Mesendoderm (in vitro differentiated cells): ENCODE measurements at regions not wholly inside any gene's neighbourhood (a gene's known extent, or its start where the extent isn't known, plus 50 kb on each side); places are given as distances from the start of the nearest gene placed in this dataset.

Source experiments
- DNase-seq: peaks from one replicate; pipeline ENCODE4 v3.0.0; 2013
- H2AK5ac ChIP-seq: 2 replicates; pipeline ENCODE4 v1.6.1; 2013; ENCODE audit warnings: low read length, inconsistent platforms
- H2BK120ac ChIP-seq: 2 replicates; pipeline ENCODE4 v1.6.1; 2013; ENCODE audit warnings: low read depth, mild to moderate bottlenecking, low read length, moderate library complexity, mixed read lengths
- H2BK15ac ChIP-seq: replicated peaks from 2 replicates; pipeline ENCODE4 v1.6.1; 2013; ENCODE audit warnings: low read depth, mild to moderate bottlenecking, moderate library complexity
- H2BK5ac ChIP-seq: 2 replicates; pipeline ENCODE4 v1.6.1; 2013; ENCODE audit warnings: low read length, inconsistent platforms
- H3K18ac ChIP-seq: 2 replicates; pipeline ENCODE4 v1.6.1; 2013; ENCODE audit warnings: mild to moderate bottlenecking, low read length, mixed read lengths
- H3K23ac ChIP-seq: one replicate; pipeline ENCODE4 v1.6.1; 2013; ENCODE audit warnings: low read length
- H3K27ac ChIP-seq: 2 replicates; pipeline ENCODE4 v1.5.1; 2013; ENCODE audit warnings: low read depth, mild to moderate bottlenecking, inconsistent platforms, low read length, moderate library complexity
- H3K27me3 ChIP-seq: 2 replicates; pipeline ENCODE4 v1.6.1; 2013; ENCODE audit warnings: low read length, control low read depth, mild to moderate bottlenecking, inconsistent platforms; ENCODE audit not compliant: insufficient read depth, poor library complexity
- H3K36me3 ChIP-seq: 2 replicates; pipeline ENCODE4 v1.6.1; 2013; ENCODE audit warnings: low read length, inconsistent platforms; ENCODE audit not compliant: control insufficient read depth, insufficient read depth
- H3K4ac ChIP-seq: one replicate; pipeline ENCODE4 v1.6.1; 2013; ENCODE audit warnings: low read depth, mild to moderate bottlenecking, low read length, moderate library complexity
- H3K4me1 ChIP-seq: 2 replicates; pipeline ENCODE4 v1.6.1; 2013; ENCODE audit warnings: low read depth, low read length, inconsistent platforms; ENCODE audit not compliant: control insufficient read depth
- H3K4me2 ChIP-seq: 2 replicates; pipeline ENCODE4 v1.6.1; 2013; ENCODE audit warnings: low read length
- H3K4me3 ChIP-seq: 2 replicates; pipeline ENCODE4 v1.5.1; 2013; ENCODE audit warnings: mild to moderate bottlenecking, low read length
- H3K56ac ChIP-seq: one replicate; pipeline ENCODE4 v1.6.1; 2013; ENCODE audit warnings: low read length
- H3K79me1 ChIP-seq: 2 replicates; pipeline ENCODE4 v1.6.1; 2013; ENCODE audit warnings: low read length, inconsistent platforms
- H3K79me2 ChIP-seq: 2 replicates; pipeline ENCODE4 v1.6.1; 2013; ENCODE audit warnings: mild to moderate bottlenecking, low read length; ENCODE audit not compliant: control insufficient read depth, insufficient read depth
- H3K9ac ChIP-seq: 2 replicates; pipeline ENCODE4 v1.6.1; 2013; ENCODE audit warnings: low read length, inconsistent platforms
- H4K5ac ChIP-seq: one replicate; pipeline ENCODE4 v1.6.1; 2013; ENCODE audit warnings: low read length
- H4K8ac ChIP-seq: one replicate; pipeline ENCODE4 v1.6.1; 2013; ENCODE audit warnings: low read depth, mild to moderate bottlenecking, control low read depth, low read length, moderate library complexity
- WGBS: extraction: QIAGEN DNeasy Blood & Tissue Kit; methylation state at CpG from one replicate; pipeline ENCODE4 v1.1.7; 2013; ENCODE audit warnings: low lambda C conversion rate, missing lambda C conversion rate; ENCODE audit not compliant: insufficient coverage; ENCODE audit errors: extremely low coverage; 5-methylcytosine and 5-hydroxymethylcytosine counted together

DNA sequence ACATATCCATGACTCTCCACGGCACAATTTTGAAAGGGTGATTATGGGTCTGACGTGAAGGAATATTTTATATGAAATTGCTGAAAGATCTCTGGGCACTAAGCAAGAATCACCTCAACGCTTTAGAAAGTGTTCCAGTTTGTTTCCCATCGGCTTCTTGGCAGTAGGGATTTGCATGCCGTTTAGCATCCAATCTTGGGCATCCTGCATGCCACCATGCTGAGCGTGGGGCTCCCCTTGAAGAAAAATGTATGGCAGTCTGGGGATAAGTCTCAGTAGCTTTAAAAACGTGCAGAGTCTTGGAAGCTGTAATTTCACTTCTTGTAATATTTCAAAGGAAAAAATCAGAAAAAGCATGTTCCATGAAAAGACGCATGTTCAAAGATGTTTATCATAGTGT is 151.7 kb downstream of the DMRT2 start:
- Histone ChIP-seq H4K5ac (no peak overlapping the region), H2BK5ac (no peak overlapping the region), H3K79me2 (no peaks in the 10 kb centered on the region), H3K4me1 (no peaks in the 10 kb centered on the region), H4K8ac (no peak overlapping the region), H2AK5ac (no peak overlapping the region), H2BK15ac (no peak overlapping the region), H3K56ac (no peak overlapping the region), H3K27me3 (no peaks in the 10 kb centered on the region), H3K4me2 (no peak overlapping the region), H3K79me1 (no peaks in the 10 kb centered on the region), H3K36me3 (no peaks in the 10 kb centered on the region), H3K18ac (no peak overlapping the region), H2BK120ac (no peak overlapping the region), H3K4ac (no peak overlapping the region), H3K4me3 (no peak overlapping the region), H3K23ac (no peak overlapping the region), H3K9ac (no peak overlapping the region), H3K27ac (no peak overlapping the region)
- no CpG with 5 or more reads among the region's 8 CpGs for WGBS
- no peak for DNase-seq

DNA sequence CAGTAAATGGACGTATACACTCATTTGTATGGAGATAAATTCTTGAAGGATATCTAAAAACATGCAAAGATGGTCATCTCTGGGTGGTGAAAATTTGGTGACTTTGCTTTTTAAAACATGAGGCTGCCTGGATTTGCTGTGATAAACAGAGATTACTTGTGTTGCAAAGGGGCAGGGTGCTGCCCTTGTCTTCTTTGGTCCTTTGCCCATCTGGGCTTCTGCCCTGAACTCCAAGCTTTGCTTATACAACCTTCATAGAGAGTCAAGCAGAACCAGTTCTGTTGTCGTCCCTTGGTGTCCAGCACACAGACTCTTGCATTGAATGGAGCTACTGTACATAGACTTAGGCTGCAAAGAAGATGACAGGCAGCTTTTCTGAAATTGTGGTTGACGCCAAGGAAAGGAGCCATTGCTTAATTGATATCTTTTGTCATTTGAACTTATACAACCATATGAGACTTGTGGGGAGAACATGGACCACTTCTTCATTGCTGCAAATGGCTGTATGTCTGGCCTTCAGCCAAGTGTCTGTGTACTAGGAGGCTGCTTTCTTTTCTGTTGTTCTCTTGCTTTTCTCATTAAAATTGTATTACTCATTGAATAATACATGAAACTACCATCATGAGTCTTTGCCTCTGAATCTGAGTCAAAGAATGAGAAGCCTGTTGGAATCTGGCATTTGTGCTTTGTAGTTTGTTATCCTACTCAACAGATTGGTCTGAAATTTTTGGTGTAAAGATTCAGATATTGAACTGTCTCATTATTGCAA is 152.5 kb downstream of the DMRT2 start:
- H4K5ac ChIP-seq = no peak overlapping the region
- H2BK5ac ChIP-seq = no peak overlapping the region
- no peak overlapping the region for H2AK5ac ChIP-seq
- H3K56ac ChIP-seq = no peak overlapping the region
- no peak overlapping the region for H3K27ac ChIP-seq
- no peak for DNase-seq
- H3K4ac ChIP-seq = no peak overlapping the region
- H3K27me3 ChIP-seq = no peaks in the 10 kb centered on the region
- H3K4me1 ChIP-seq = no peaks in the 10 kb centered on the region
- no peak overlapping the region for H2BK15ac ChIP-seq
- H4K8ac ChIP-seq = no peak overlapping the region
- H2BK120ac ChIP-seq = no peak overlapping the region
- no peak overlapping the region for H3K23ac ChIP-seq
- no peak overlapping the region for H3K18ac ChIP-seq
- H3K79me1 ChIP-seq = no peaks in the 10 kb centered on the region
- no peak overlapping the region for H3K4me3 ChIP-seq
- H3K9ac ChIP-seq = no peak overlapping the region
- H3K36me3 ChIP-seq = no peaks in the 10 kb centered on the region
- no peaks in the 10 kb centered on the region for H3K79me2 ChIP-seq
- H3K4me2 ChIP-seq = no peak overlapping the region
- 80% methylated on average over 1 of the region's 3 CpGs for WGBS

DNA sequence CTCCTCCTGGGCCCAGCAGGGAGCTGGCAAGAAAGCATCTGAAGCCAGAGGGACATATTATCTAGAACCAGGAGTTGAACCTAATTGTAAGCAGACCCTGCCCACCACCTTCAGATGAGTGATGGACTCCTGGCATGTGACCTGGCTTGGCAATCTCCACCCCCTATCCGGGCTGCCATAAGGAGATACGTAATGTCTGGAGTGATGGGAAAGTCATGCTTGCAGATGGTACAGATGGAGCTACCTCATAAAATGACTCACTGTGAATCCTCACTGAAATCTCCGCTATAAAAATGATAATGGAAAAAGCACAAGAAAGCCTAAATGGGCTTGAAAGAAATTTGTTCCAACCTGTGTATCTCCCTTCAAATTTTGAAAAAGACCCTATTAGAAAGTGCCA is 157.5 kb downstream of the DMRT2 start:
- Histone ChIP-seq H3K27me3 (no peaks in the 10 kb centered on the region), H3K79me1 (no peaks in the 10 kb centered on the region), H3K4ac (no peak overlapping the region), H3K27ac (no peak overlapping the region), H3K23ac (no peak overlapping the region), H3K79me2 (no peaks in the 10 kb centered on the region), H2BK120ac (no peak overlapping the region), H3K4me3 (no peak overlapping the region), H2AK5ac (no peak overlapping the region), H4K5ac (no peak overlapping the region), H3K4me2 (no peak overlapping the region), H3K4me1 (no peaks in the 10 kb centered on the region), H2BK15ac (no peak overlapping the region), H3K56ac (no peak overlapping the region), H3K36me3 (no peaks in the 10 kb centered on the region), H3K18ac (no peak overlapping the region), H4K8ac (no peak overlapping the region), H3K9ac (no peak overlapping the region), H2BK5ac (no peak overlapping the region)
- WGBS = no CpG with 5 or more reads among the region's 3 CpGs
- no peak for DNase-seq

DNA sequence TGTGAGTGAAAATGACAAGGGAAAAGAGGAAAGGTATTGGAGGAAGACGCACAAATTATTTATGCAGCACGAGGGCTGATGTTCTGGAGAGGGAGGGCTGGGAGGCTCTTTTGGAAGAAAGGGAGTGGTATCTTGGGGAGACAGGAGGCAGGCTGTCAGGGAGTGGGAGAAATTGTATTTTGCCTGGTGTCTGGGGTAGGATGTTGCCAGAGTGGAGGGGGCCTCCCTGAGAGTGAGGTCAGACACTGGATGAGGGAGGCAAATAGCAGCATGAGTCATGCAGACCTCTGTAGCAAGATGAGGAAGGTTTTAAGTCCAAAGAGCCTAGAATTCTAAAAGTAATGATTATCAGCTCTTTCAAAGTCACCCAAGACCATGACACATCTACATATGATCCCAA is 158.0 kb downstream of the DMRT2 start:
- Histone ChIP-seq H3K79me1 (no peaks in the 10 kb centered on the region), H3K56ac (no peak overlapping the region), H3K79me2 (no peaks in the 10 kb centered on the region), H2BK5ac (no peak overlapping the region), H3K36me3 (no peaks in the 10 kb centered on the region), H3K9ac (no peak overlapping the region), H3K27ac (no peak overlapping the region), H3K4me3 (no peak overlapping the region), H4K8ac (no peak overlapping the region), H4K5ac (no peak overlapping the region), H3K4me1 (no peaks in the 10 kb centered on the region), H3K27me3 (no peaks in the 10 kb centered on the region), H3K23ac (no peak overlapping the region), H2BK120ac (no peak overlapping the region), H2AK5ac (no peak overlapping the region), H3K18ac (no peak overlapping the region), H3K4ac (no peak overlapping the region), H2BK15ac (no peak overlapping the region), H3K4me2 (no peak overlapping the region)
- DNase-seq = no peak
- no CpG with 5 or more reads among the region's 2 CpGs for WGBS

GRCh38 chr9:1210954-1211353 is 160.8 kb downstream of the DMRT2 start:
- H3K56ac ChIP-seq = no peak overlapping the region
- H3K4me1 ChIP-seq = no peaks in the 10 kb centered on the region
- H3K27me3 ChIP-seq = no peaks in the 10 kb centered on the region
- H3K9ac ChIP-seq = no peak overlapping the region
- H3K4ac ChIP-seq = no peak overlapping the region
- H3K36me3 ChIP-seq = no peaks in the 10 kb centered on the region
- H3K4me3 ChIP-seq = no peak overlapping the region
- DNase-seq = no peak
- H2BK120ac ChIP-seq = no peak overlapping the region
- H4K5ac ChIP-seq = no peak overlapping the region
- no peaks in the 10 kb centered on the region for H3K79me1 ChIP-seq
- no CpG with 5 or more reads among the region's 3 CpGs for WGBS
- H2AK5ac ChIP-seq = no peak overlapping the region
- no peak overlapping the region for H3K4me2 ChIP-seq
- no peak overlapping the region for H2BK15ac ChIP-seq
- no peak overlapping the region for H3K27ac ChIP-seq
- H3K23ac ChIP-seq = no peak overlapping the region
- no peaks in the 10 kb centered on the region for H3K79me2 ChIP-seq
- H3K18ac ChIP-seq = no peak overlapping the region
- no peak overlapping the region for H2BK5ac ChIP-seq
- H4K8ac ChIP-seq = no peak overlapping the region

- no CpG with 5 or more reads among the region's 2 CpGs for WGBS
- H3K36me3 ChIP-seq = no peaks in the 10 kb centered on the region
- no peak overlapping the region for H4K5ac ChIP-seq
- no peak overlapping the region for H3K18ac ChIP-seq
- no peak overlapping the region for H3K27ac ChIP-seq
- no peak overlapping the region for H2AK5ac ChIP-seq
- no peak overlapping the region for H3K4me3 ChIP-seq
- no peak overlapping the region for H2BK120ac ChIP-seq
- H2BK15ac ChIP-seq = no peak overlapping the region
- H3K23ac ChIP-seq = no peak overlapping the region
- H3K27me3 ChIP-seq = no peaks in the 10 kb centered on the region
- H4K8ac ChIP-seq = no peak overlapping the region
- no peaks in the 10 kb centered on the region for H3K79me1 ChIP-seq
- DNase-seq = peak; percentile 75
- H3K9ac ChIP-seq = no peak overlapping the region
- no peak overlapping the region for H3K4me2 ChIP-seq
- no peak overlapping the region for H3K4ac ChIP-seq
- H3K79me2 ChIP-seq = no peaks in the 10 kb centered on the region
- no peak overlapping the region for H3K56ac ChIP-seq
- no peaks in the 10 kb centered on the region for H3K4me1 ChIP-seq
- H2BK5ac ChIP-seq = no peak overlapping the region
Measured at GRCh38 chr9:1216532-1216931, 166.4 kb downstream of the DMRT2 start.
